ENCODE measurements at regions not wholly inside any gene's neighbourhood (a gene's known extent, or its start where the extent isn't known, plus 50 kb on each side); places are given as distances from the start of the nearest gene placed in this dataset.

- DNase-seq (ENCODE audit: low read depth) = no peak
These were observed 249.8 kb upstream of the RAB6C start for GRCh38 chr2:129729646-129730045.

DNA sequence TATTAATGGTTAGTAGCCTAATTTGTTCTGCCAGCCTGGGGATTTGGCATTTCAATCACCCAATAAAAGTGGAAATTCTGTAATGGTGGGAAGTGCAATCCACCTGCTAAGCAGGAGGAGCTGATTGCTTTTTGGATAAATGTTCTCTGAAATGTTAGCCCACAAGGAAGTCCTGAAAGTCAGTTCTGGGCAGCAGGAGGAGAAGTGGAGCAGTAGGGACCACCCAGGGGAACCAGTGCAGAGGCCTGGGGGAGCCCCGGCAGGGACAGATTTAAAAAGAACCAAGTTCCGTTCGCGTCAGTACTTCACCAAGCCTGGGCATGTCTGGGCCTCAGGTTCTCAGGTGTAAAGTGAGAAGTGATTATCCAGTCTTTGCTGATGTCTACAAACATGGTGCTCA is 248.5 kb upstream of the RAB6C start:
- no peak for DNase-seq (ENCODE audit: low read depth)

DNA sequence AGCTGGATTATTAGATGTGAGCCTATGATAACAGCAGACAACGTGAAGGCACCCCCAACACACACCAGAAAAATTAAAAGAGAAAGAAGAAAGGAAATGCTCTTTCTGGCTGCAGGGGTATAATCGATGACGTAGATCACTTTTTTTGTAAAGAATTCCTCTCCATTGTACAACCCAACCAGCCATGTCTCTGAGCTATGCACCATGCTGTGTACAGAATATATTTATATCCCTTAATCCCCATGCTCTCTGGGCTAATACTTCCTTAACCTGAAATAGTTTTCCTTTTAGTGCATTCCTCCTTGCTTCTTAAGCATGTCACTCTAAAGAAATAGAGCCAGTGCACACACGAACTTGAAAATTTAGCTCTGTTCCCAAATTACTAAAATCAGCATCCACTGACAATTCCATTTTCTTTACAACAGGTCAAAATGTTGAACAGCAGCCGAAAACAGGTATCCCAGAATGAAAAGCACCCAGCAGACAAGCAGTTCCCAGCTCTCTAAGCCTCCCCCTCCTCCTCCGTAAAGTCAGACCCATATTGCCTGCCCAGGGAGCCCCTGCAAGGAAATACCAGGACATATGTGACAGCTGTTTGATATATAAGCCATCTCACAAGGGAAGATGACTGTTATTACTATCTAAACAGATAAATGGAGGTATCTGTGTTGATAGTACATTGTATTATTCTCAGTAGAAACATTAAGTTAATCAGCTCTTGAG is 247.4 kb upstream of the RAB6C start:
- DNase-seq (ENCODE audit: low read depth) = no peak

GRCh38 chr2:129732630-129733026 is 246.8 kb upstream of the RAB6C start:
- no peak for DNase-seq (ENCODE audit: low read depth)

- DNase-seq (ENCODE audit: low read depth) = no peak
These were observed 246.4 kb upstream of the RAB6C start for GRCh38 chr2:129733041-129733440.

GRCh38 chr2:129733579-129733978 is 245.9 kb upstream of the RAB6C start:
- DNase-seq (ENCODE audit: low read depth) = no peak

- DNase-seq (ENCODE audit: low read depth) = no peak
These were observed 245.0 kb upstream of the RAB6C start for GRCh38 chr2:129734343-129735034.

DNA sequence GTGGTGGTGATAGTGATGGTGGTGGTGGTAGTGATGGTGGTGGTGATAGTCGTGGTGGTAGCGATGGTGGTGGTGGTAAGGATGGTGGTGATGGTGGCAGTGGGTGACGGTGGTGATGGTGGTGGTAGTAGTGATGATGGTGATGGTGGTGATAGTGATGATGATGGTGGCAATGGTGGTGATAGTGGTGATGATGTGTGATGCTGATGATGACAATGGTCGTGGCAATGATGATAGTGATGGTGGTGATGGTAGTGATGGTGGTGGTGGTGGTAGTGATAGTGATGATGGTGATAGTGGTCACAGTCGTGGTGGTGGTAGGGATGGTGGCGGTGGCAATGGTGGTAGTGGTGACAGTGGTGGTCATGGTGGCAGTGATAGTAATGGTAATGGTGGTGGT is 243.9 kb upstream of the RAB6C start:
- DNase-seq (ENCODE audit: low read depth) = no peak

DNA sequence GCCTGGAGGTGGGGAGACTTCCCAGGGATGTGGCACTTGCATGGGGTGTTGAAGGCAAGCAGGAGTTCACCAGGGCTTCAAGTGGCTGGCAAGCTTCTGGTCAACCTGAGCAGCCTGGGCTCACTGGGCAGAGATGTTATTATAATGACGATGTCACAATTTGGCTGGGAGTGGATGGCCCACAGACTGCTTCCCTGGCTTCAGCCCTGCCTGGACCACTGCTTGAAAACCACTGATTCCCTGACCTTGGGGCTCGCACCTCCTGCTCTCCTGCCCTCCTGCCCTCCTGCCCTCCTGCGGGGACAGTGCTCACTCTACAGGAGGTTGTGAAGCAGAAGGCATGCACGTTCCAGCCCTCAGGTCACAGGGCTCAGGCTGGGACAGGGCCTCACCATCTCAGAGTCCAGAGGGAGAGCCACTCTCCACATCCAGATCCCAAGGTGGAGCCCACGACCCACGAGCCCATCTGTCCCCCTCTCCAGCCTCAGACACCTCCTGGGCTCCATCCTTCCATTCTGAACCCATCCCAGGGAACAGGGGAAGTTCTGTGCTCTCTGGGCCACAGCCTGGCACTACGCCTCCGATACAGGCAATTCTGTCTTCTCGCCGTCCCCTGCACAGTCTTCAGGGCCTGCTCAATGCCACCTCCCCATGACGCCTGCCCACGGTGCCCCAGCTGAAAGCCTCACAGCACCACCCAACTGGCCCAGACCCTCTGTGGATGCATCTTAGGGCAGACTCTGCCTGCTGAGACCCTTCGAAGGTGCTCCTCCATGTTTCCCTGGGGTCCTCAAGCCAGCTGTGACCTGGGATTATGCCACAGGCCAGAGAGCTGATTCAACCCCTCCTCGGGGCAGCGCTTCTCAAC is 241.6 kb upstream of the RAB6C start:
- no peak for DNase-seq (ENCODE audit: low read depth)

GRCh38 chr2:129738799-129739198 is 240.7 kb upstream of the RAB6C start:
- no peak for DNase-seq (ENCODE audit: low read depth)

- no peak for DNase-seq (ENCODE audit: low read depth)
These were observed 239.0 kb upstream of the RAB6C start for GRCh38 chr2:129740504-129740903.

DNA sequence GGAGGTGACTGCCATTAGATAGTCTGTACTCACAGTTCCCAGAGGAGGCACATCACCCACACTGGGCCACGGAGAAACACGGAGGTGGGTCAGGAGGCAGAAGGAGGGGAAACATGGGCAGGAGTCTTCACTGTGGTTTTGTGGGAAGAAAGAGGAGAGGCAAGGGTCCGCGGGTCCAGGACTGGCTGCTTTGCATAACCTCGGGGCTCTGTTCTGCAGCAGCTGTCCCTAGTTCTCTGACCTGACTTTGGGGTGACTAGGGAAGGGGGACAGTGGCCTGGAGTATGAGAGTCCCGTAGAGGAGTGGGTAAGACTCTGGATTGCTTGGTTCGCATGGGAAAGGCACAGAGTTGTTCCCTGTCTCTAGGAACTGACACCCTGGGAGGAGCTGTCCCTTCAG is 238.3 kb upstream of the RAB6C start:
- DNase-seq (ENCODE audit: low read depth) = no peak

- DNase-seq (ENCODE audit: low read depth) = no peak
These were observed 237.8 kb upstream of the RAB6C start for GRCh38 chr2:129741623-129742022.

- DNase-seq (ENCODE audit: low read depth) = no peak
These were observed 236.9 kb upstream of the RAB6C start for GRCh38 chr2:129742415-129743180.

DNA sequence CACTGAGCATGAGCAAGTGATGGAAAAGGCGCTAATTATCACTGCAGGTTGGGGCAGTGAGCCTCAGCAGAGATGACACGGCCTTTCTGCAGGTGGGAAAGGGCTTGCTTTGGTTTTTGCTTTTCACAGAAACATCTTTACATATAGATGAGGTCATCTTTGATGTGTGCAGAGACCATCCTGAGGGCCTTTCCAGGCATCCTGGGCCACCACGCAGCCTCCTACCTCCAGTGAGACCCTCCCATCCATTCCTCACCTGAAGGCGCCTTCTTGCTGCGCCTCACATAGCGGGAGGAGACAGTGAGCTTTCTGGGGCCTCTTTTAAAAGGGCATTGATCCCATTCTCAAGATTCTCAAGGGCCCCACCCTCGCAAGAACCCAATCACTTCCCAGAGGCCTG is 235.3 kb upstream of the RAB6C start:
- no peak for DNase-seq (ENCODE audit: low read depth)

- no peak for DNase-seq (ENCODE audit: low read depth)
These were observed 234.8 kb upstream of the RAB6C start for GRCh38 chr2:129744649-129745048.

- no peak for DNase-seq (ENCODE audit: low read depth)
These were observed 231.9 kb upstream of the RAB6C start for GRCh38 chr2:129747500-129748125.

- no peak for DNase-seq (ENCODE audit: low read depth)
These were observed 231.2 kb upstream of the RAB6C start for GRCh38 chr2:129748250-129748649.

GRCh38 chr2:129748653-129749052 is 230.8 kb upstream of the RAB6C start:
- no peak for DNase-seq (ENCODE audit: low read depth)

GRCh38 chr2:129751409-129751808 is 228.1 kb upstream of the RAB6C start:
- DNase-seq (ENCODE audit: low read depth) = no peak

GRCh38 chr2:129752176-129752575 is 227.3 kb upstream of the RAB6C start:
- DNase-seq (ENCODE audit: low read depth) = no peak

- no peak for DNase-seq (ENCODE audit: low read depth)
These were observed 226.8 kb upstream of the RAB6C start for GRCh38 chr2:129752686-129753085.
